ENCODE measurements at regions not wholly inside any gene's neighbourhood (a gene's known extent, or its start where the extent isn't known, plus 50 kb on each side); places are given as distances from the start of the nearest gene placed in this dataset.

GRCh38 chr20:59391975-59392374, 91.6 kb downstream of the EDN3 start:
- H4K5ac ChIP-seq (ENCODE audit: low read depth, low read length), result no peak overlapping the region

More at GRCh38 chr20:59391975-59392374, 91.6 kb downstream of the EDN3 start:
- Histone ChIP-seq H3K56ac (ENCODE audit: extremely low read depth, insufficient read depth, low read length) (no peak overlapping the region), H3K9me1 (ENCODE audit: insufficient read depth, low read length) (no peaks in the 10 kb centered on the region), H3K27ac (ENCODE audit: insufficient read depth, low read length) (no peak overlapping the region), H3K23ac (ENCODE audit: low read depth, low read length) (no peak overlapping the region), H2AFZ (replicated peaks; ENCODE audit: low read length, poor library complexity) (no peak overlapping the region), H2BK120ac (ENCODE audit: low read depth, low read length) (no peak overlapping the region), H3K9ac (ENCODE audit: low read depth, low read length) (no peak overlapping the region), H3K14ac (replicated peaks; ENCODE audit: low read depth, low read length) (no peak overlapping the region), H4K20me1 (ENCODE audit: insufficient read depth, low read length) (no peaks in the 10 kb centered on the region), H3K4ac (ENCODE audit: low read depth, low read length) (no peak overlapping the region), H3K4me1 (ENCODE audit: control insufficient read depth, insufficient read depth, low read length) (no peaks in the 10 kb centered on the region), H4K91ac (ENCODE audit: insufficient read depth, low read depth, low read length) (no peak overlapping the region), H3K4me2 (ENCODE audit: low read depth, low read length) (no peak overlapping the region), H3K4me3 (ENCODE audit: insufficient read depth, low read depth, low read length) (no peak overlapping the region), H2BK15ac (ENCODE audit: low read depth, low read length) (no peak overlapping the region), H4K8ac (ENCODE audit: low read depth in 2 of 2, low read length in 2 of 2) (no peak overlapping the region), H2BK20ac (ENCODE audit: low read depth, low read length) (no peak overlapping the region), H3K27me3 (ENCODE audit: control insufficient read depth, insufficient read depth, low read length) (no peaks in the 10 kb centered on the region), H3K9me3 (ENCODE audit: control insufficient read depth, insufficient read depth, low read length) (peaks cover 10% of the 10 kb centered on the region; the same call in 1 of the 2 replicates), H3K36me3 (ENCODE audit: control insufficient read depth, insufficient read depth, low read length) (no peaks in the 10 kb centered on the region), H2AK9ac (replicated peaks; ENCODE audit: low read depth, low read length, poor library complexity) (no peak overlapping the region), H3K18ac (ENCODE audit: low read depth, low read length) (no peak overlapping the region), H3K79me1 (ENCODE audit: low read depth in 1 of 2, low read length in 2 of 2) (no peaks in the 10 kb centered on the region), H2BK5ac (ENCODE audit: low read depth, low read length, poor library complexity, severe bottlenecking) (no peak overlapping the region), H2AK5ac (ENCODE audit: low read depth, low read length) (no peak overlapping the region)
- ChIA-PET POLR2A (ENCODE audit: unreplicated experiment) (no interaction called here), CTCF (no interaction called here)
- ATAC-seq (ENCODE audit: low read depth), result no peak
- no CpG with 5 or more reads among the region's 1 CpG for WGBS, 2 experiments (ENCODE audit: extremely low coverage in 2 of 2, insufficient read length in 1 of 2)
- TF ChIP-seq SMC3 (IDR thresholded peaks at IDR 0.05; ENCODE audit: low read depth, low read length) (no peak), RAD21 (IDR thresholded peaks at IDR 0.05; ENCODE audit: low read length) (no peak), RFX5 (IDR thresholded peaks at IDR 0.05; ENCODE audit: low read depth, low read length) (no peak), USF2 (IDR thresholded peaks at IDR 0.05; ENCODE audit: low read depth, low read length) (no peak), CEBPB (IDR thresholded peaks at IDR 0.05; ENCODE audit: low read depth, low read length) (no peak), FOS (IDR thresholded peaks at IDR 0.05; ENCODE audit: low read depth, low read length) (no peak), MAFK (IDR thresholded peaks at IDR 0.05; ENCODE audit: low read depth, low read length) (no peak), NFE2L2 (IDR thresholded peaks at IDR 0.05; ENCODE audit: low read depth, low read length) (no peak), ELK1 (IDR thresholded peaks at IDR 0.05; ENCODE audit: borderline replicate concordance, low read depth, low read length) (no peak), BHLHE40 (IDR thresholded peaks at IDR 0.05; ENCODE audit: low read depth, low read length) (no peak), POLR2A (IDR thresholded peaks at IDR 0.05; ENCODE audit: low read depth, low read length) (no peak), CHD1 (IDR thresholded peaks at IDR 0.05; ENCODE audit: low read depth, low read length) (no peak), RCOR1 (IDR thresholded peaks at IDR 0.05; ENCODE audit: insufficient replicate concordance, low read length) (no peak), MAZ (IDR thresholded peaks at IDR 0.05; ENCODE audit: borderline replicate concordance, low read depth, low read length) (no peak)
- intact Hi-C loops (cut with micrococcal nuclease), result no loop called here
- dilution Hi-C loops (cut with HindIII; ENCODE audit: low sequenced_read_pairs, unreplicated experiment), result no loop called here
- DNase-seq, result no peak
- no TSS peak for BruUV-seq (replicated peaks)
- in situ Hi-C loops (cut with MboI; ENCODE audit: low sequenced_read_pairs), result no loop called here
